Renal cortex interstitium (tissue), 11 donors: ENCODE measurements at regions not wholly inside any gene's neighbourhood (a gene's known extent, or its start where the extent isn't known, plus 50 kb on each side); places are given as distances from the start of the nearest gene placed in this dataset.

Experiments
- DNase-seq, 11 donors: peaks; one replicate each; pipeline ENCODE4 v3.0.0-alpha.2; 2013; ENCODE audit warnings: low read depth in 9 of 11, low spot score in 4 of 11; ENCODE audit errors: extremely low read depth in 1 of 11

GRCh38 chr6:14910692-14911547 is 334.9 kb upstream of the JARID2 start:
- no peak for DNase-seq

GRCh38 chr6:14912226-14912625 is 333.6 kb upstream of the JARID2 start:
- DNase-seq = no peak

GRCh38 chr6:14912706-14913105 is 333.2 kb upstream of the JARID2 start:
- DNase-seq = no peak

GRCh38 chr6:14913931-14914330 is 331.9 kb upstream of the JARID2 start:
- no peak for DNase-seq

- no peak for DNase-seq
These were observed 329.7 kb upstream of the JARID2 start for GRCh38 chr6:14915888-14916832.

- no peak for DNase-seq
These were observed 328.6 kb upstream of the JARID2 start for GRCh38 chr6:14917109-14917910.

- DNase-seq = no peak
These were observed 327.5 kb upstream of the JARID2 start for GRCh38 chr6:14918200-14918907.

GRCh38 chr6:14919038-14919670 is 326.7 kb upstream of the JARID2 start:
- no peak for DNase-seq

GRCh38 chr6:14920276-14920675 is 325.6 kb upstream of the JARID2 start:
- no peak for DNase-seq

GRCh38 chr6:14921170-14921569 is 324.7 kb upstream of the JARID2 start:
- DNase-seq = peak in 8 of 11 donors; percentile 47 to 78 (median 72)

GRCh38 chr6:14921878-14922671 is 323.8 kb upstream of the JARID2 start:
- DNase-seq = no peak

- no peak for DNase-seq
These were observed 323.0 kb upstream of the JARID2 start for GRCh38 chr6:14922706-14923460.

- DNase-seq = peak in 5 of 11 donors; percentile 62 to 81 (median 69)
These were observed 321.5 kb upstream of the JARID2 start for GRCh38 chr6:14924126-14925024.

- DNase-seq = peak in 1 of 11 donors; percentile 58
These were observed 320.7 kb upstream of the JARID2 start for GRCh38 chr6:14925025-14925698.

- DNase-seq = no peak
These were observed 320.2 kb upstream of the JARID2 start for GRCh38 chr6:14925699-14926026.
